NOMO-1 treated with DMSO at 0.1 percent for 48 hours (cell line): ENCODE measurements at regions not wholly inside any gene's neighbourhood (a gene's known extent, or its start where the extent isn't known, plus 50 kb on each side); places are given as distances from the start of the nearest gene placed in this dataset.

Experiments
- DNase-seq: peaks from one replicate; lab custom pipeline; 2025; ENCODE audit not compliant: unreplicated experiment; lab: John Stamatoyannopoulos, UW

DNA sequence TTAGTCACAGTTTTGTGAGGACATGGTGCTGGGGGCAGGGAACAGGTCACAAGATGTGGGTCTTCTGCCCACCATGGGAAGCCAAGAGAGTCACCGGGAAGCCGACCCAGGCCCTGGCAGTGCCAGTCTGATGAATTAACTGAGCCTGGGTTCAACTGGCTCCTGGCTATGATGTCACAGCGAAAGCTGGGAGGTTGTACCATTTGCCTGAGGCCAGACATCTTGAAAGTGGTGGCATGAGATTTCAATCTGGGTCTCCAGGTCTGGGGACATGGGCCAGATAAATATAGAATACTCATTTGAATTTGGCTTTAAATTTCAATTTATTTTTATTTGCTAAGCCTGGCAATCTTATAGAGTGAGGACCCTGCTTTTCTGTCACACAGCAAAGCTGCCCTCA, 280.9 kb downstream of the NSG2 start:
- DNase-seq = no peak

DNA sequence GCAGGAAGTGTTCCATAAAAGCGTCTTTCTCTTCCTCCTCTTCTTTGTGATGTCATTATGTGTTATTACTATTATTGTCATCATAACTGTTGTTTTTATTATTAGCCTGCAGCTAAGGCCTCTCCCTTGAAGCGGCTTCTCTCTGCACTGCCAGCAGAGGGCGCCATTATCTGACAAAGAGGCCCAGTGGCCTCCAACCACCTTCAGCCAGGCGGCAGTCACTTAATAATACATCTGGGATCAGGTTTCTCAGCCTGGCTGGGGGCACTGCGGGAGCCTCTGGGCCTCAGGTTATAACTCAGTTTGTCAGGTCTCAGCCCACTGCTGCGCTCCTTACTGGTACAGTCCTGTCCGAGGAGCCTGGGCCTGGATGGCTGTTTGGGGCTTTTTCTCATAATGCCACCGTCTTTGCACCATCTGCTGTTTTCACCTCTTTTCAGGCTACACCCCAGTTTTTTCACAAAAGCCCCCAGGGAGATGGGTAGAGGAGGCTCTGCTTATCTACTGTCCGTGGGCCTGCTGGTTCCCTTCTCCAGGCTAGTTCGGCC, 281.9 kb downstream of the NSG2 start:
- peak; percentile 62 for DNase-seq

DNA sequence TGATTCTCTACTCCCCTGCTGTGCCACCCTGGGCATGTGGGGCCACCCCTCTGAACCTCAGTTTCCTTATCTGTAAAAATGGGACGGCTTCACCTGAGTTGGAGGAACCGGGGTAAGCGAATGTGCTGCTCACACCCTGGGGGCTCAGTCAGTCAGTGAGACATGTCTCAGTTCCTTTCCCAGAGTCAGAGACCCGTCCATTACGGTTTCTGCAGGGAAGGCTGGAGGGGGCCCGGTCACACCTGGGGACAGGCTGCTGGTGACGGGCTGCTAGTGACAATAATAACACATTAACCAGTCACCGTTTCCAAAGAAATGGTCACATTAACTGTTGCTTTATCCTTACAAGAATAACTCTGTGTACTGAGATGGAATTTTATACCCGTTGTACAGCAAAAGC, 282.4 kb downstream of the NSG2 start:
- no peak for DNase-seq

- no peak for DNase-seq
Measured at GRCh38 chr5:174328631-174329299, 283.3 kb downstream of the NSG2 start.

- DNase-seq = no peak
Measured at GRCh38 chr5:174329738-174330137, 284.2 kb downstream of the NSG2 start.

DNA sequence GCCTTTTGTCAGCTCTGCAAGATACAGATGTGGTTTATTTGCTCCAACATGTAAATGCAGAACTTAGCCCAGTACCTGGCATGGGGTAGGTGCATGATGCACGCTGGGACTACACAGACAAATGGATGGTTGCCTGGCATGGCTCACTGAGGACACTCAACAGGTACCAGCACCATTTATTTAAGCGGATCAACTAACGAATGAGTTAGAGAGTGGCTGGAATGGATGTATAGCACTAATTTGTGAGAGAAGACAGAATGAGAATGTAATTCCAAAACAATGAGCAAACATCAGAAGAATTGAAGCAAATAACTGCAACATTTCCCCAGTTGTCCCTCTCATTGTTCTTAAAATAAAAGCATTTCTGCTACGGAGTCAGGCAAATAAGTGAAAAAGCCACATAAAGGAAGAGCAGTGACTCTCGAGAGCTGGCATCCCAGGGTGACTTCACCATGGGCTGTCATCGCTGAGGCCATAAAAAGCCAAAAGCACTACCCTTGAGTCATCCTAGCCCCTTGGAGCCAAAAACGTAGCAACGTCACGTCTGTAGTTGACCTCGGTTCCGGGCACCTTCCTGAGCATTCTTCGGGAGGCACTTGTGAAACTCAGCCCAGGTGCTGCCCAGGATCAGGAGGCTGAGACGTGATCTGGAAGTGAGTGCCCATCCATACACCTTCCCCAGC, 290.3 kb downstream of the NSG2 start:
- DNase-seq = no peak

- DNase-seq = no peak
Measured at GRCh38 chr5:174336479-174336878, 291.0 kb downstream of the NSG2 start.

DNA sequence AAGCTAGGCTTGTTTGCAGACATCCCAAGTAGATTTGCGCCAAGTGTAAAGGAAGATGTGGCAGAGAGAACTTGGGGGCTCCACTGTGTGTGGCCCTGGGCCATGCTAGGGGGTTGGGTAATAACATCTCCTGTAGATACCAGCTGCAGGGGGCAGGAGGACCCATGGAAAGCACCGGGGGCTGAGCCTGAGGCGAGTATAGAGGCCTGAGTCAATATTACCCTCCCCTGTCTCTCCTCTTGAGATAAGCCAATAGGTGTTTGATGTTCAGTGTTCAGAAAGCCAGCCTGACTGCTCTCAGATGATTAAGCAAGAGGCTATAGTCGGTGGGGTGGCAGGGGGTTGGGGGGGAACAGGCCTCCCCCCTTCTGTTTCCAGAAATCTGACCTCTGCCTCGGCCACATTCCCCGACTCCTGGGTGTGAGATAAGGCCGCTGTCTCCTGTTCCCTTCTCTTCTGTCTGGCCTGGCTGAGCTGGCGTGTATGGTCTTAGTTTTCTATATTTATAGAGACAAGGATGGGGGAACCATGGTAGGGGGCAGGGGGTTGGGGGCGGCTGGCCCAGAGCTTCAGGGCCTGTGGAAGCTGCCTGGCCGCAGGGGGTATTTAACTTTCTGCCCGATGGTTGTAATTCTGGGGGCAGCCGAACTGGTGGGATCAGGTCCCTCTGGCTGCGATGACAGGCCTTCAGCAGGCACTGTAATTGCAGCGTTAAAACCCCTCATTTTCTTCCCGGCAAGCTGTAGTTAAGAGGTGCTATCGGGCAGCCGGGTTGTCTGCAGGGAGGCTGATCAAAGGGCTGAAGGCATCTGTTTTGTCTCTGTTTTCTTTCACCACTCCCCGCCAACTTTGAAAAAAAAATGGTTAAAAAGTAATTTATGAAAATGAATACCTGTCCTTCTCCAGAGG, 292.0 kb downstream of the NSG2 start:
- no peak for DNase-seq

- DNase-seq = no peak
Measured at GRCh38 chr5:174338185-174339010, 292.9 kb downstream of the NSG2 start.

DNA sequence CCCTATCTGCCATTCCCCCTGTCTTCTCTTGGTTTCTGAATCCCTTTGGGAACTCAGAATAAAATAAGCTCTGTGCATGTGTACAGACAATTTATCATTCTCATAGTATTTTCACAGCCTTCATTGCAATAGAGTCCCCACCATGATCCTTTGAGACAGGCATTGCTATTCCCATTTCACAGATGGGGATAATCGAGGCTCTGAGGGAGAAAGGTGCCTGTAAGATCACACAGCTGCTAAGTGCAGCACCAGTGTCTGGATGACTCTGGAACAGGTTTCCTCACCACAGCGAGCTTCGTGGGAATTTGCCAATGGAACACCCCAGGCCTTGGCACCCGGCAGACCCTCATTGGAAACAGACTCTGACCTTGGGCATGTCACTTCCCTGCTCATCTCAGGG, 293.6 kb downstream of the NSG2 start:
- no peak for DNase-seq

GRCh38 chr5:174340226-174340625, 294.7 kb downstream of the NSG2 start:
- DNase-seq = no peak

DNA sequence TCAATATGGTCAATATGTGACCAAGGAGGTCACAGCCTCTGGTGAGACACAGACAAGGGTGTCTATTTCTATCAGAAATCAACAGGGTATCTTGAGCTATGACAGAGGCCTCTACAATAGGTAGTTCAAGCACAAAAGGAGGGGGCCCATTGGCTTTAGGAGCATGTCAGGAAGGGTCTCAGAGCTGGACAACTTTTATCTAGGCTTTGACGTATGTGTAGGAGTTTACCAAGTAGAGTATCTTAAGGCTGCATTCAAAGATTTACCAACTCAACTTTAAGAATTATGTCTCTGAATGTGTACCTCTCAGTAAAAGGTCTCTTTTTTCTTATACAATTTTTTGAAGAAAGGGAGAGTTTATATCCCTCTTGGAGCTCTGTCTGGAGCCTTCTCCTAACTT, 297.2 kb downstream of the NSG2 start:
- no peak for DNase-seq

GRCh38 chr5:174343826-174344225, 298.3 kb downstream of the NSG2 start:
- DNase-seq = no peak

DNA sequence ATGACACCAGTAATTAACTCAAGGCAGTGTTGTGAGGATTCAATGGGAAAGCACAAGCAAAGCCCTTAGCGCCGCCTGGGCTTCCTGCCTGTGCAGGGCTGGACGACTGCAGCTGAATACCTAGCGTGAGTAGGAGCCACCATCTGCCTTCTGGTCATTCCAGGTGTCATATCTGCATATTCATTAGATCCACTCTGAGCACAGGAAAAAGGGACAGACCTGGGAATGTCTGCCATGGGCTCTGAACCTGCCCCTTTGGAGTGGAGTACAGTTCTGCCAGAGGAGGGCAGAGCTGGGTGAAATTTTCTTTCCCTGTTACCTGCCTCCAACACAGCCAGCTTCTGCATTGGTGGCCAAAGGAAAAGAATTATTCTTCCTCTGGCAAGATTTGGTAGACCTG, 298.8 kb downstream of the NSG2 start:
- no peak for DNase-seq

DNA sequence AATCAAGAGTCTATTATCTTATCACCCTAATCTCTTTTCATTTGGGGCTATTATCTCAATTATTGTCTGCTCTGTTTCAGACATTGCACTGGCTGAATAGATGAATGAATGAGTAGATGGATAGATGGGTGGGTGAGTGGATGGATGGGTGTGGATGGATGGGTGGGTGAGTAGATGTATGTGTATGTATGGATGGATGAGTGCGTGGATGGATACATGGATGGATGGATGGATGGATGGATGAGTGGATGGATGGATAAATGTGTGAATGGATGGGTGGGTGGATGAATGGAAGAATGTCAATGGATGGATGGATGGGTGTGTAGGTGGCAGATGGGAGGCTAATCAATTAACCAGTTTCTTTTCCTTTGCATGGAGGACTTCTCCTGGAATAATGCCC, 301.7 kb downstream of the NSG2 start:
- DNase-seq = no peak

- no peak for DNase-seq
Measured at GRCh38 chr5:174348311-174348981, 302.9 kb downstream of the NSG2 start.

GRCh38 chr5:174352681-174353080, 307.2 kb downstream of the NSG2 start:
- no peak for DNase-seq

- no peak for DNase-seq
Measured at GRCh38 chr5:174354571-174354970, 309.1 kb downstream of the NSG2 start.

- DNase-seq = peak; percentile 97
Measured at GRCh38 chr5:174355208-174355612, 309.7 kb downstream of the NSG2 start.

GRCh38 chr5:174355995-174356394, 310.5 kb downstream of the NSG2 start:
- no peak for DNase-seq
